HS-5 (cell line): ENCODE measurements at regions not wholly inside any gene's neighbourhood (a gene's known extent, or its start where the extent isn't known, plus 50 kb on each side); places are given as distances from the start of the nearest gene placed in this dataset.
"Not testable (repeated sequence)": the region's sequence is repeated elsewhere in the genome, so short reads cannot be mapped to it uniquely, and the experiment has no call there.

Source experiments
- DNase-seq: peaks from one replicate; pipeline ENCODE4 v3.0.0-alpha.2; 2012; ENCODE audit warnings: low read depth

DNA sequence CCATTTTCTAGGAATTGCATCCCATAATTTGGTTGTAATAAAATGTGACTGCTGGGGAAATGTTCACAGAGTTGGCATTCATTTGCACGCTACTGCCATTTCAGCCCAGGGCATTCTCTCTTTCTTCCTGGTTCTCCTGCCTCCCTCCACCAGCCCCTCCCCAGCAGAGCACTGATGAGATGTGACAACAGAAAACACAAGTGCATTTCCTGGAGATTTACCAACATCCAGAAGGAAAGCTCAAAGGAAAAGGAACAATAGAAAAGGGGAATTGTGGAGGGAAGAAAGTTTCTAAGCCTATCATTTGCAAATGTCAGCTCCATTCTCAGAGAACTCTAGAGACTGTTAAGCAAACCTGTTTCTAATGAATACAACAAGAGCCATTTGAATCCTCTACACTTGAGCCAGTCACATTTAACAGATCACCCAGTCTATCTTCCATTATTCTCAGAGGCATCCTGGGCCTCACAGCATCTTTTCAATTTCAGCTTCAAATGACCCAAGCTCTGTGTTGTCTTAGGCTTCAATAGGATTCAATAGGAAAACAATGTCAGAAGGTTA, 395.6 kb upstream of the PBX1 start:
- no peak for DNase-seq

GRCh38 chr1:164165466-164165865, 393.5 kb upstream of the PBX1 start:
- DNase-seq: no peak

- DNase-seq: not testable (repeated sequence)
Measured at GRCh38 chr1:164166454-164166853, 392.5 kb upstream of the PBX1 start.

DNA sequence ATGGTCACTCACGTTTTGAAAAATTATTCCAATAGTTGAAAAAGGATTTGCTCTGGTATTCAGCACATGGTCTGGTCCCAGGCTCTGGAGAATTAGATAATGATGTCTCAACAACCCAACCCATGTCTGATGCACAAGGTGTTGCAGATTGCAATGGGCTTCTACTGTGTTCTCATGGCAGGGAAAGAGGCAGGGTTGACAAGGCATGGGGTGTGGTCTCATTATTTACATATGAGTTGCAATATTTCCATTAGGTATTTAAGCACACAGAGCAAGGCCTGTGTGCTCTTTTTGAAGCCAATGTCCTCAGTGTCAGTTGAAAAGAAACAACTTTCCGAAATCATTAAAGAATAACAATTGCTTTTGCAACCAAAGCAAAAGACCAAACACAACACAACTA, 381.9 kb upstream of the PBX1 start:
- DNase-seq: no peak

DNA sequence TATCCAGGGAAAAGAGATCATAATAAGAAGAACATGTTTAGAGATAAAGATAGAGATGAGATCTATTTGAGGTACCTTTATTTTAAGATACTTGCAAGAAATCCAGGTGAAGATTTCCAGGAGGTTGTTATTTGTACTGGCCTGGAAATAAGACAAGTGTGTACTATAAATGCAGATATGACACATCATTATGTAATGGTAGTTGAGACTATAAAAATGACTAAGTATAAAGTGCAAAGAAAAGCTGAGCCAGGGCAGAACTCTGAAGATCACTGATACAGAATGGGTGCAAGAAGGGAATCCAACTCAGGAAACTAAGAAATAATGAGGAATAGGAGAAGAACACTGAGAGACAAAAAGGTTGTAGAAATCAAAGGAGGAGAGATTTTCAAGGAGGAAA, 378.2 kb upstream of the PBX1 start:
- DNase-seq: no peak

DNA sequence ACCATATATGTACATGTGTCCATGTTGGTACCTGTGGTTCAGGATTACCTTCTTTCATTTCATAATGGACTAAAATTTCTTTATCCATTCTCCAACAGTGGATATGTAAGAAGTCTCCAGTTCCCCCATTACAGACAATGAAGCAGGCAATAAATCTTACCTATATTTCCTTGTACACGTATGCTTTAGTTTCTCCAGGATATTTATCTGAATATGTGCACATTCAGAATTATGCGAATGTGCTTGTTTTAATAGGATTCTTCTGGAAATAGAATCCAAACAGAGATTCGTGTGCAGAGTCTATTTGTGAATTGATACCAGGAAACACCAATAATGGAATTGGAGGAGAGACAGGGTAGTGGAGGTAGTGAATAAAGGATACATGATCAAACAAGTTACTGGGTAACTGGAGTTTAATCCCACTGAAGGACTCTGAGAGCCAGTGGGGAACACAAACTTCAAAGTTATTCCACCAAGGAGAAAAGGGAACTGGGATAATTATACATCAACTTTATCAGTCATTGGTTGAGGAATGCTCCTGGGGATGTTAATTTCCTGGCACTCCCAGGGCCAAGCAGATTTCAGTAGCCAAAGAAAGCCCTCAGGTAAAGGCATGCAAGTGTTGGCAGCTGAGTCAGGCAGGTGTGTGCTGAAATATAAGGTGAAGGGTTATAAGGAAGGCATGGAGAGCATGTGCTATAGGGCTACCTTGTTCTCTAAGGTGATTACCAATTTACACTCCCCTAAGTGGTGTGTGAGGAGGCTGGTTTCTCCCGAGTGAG, 374.9 kb upstream of the PBX1 start:
- no peak for DNase-seq

DNA sequence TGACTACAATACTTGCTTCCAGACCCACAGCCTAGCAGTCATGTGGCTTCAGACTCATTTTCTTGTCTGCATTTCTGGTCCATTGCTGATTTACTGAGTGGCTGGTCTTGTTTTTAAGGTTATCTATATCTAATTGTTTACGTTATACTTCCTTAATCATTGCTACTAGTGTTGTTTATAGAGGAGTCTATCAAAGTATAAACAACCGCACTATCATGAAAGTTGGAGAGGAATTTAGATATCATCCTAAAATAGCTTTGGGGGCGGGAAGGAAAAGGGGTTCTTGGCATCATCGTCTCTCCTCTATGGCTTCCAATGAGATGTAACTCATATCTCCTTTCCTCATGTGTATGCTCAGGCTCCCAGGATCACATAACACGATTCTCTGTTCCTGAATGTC, 372.1 kb upstream of the PBX1 start:
- DNase-seq: no peak

GRCh38 chr1:164188497-164188896, 370.5 kb upstream of the PBX1 start:
- no peak for DNase-seq

- no peak for DNase-seq
Measured at GRCh38 chr1:164191191-164191590, 367.8 kb upstream of the PBX1 start.

- no peak for DNase-seq
Measured at GRCh38 chr1:164210211-164210739, 348.7 kb upstream of the PBX1 start.

GRCh38 chr1:164223378-164223777, 335.6 kb upstream of the PBX1 start:
- DNase-seq: no peak

DNA sequence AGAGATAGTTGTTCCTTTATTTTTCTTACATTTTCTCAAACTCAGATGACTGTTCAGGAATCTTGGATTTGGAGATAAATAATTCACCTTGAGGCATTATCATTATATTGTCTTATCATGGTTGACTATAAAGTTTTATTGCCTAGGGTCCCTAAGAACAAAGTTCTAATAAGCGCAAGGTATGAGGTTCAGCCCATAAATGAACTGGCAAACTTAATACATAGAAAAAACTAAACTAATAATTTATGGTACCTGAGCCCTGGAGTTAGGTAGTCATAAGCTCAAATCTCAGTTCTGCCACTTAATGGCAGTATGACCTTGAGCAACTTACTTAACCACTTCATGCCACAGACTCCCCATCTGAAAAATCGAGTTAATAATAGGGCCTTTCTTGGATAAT, 334.0 kb upstream of the PBX1 start:
- DNase-seq: no peak

- no peak for DNase-seq
Measured at GRCh38 chr1:164226977-164227376, 332.0 kb upstream of the PBX1 start.

DNA sequence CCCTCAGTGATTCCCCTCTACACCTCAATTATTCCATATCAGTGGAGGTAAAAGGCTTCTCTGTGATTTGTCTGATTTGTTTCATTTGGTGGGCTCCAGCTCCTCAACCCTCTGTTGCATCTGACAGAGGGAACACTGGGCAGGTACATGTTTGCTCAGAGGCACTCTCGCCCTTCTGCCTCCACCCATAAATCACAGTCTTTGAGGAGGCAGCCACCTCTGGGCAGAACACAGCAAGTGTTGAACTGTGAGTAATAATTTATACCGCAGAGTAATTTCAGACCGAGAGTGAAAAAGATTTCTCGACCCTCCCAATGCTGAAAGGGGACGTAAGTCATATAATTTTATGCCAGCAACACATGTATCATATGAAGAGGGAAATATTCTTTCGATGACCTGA, 330.1 kb upstream of the PBX1 start:
- no peak for DNase-seq

- no peak for DNase-seq
Measured at GRCh38 chr1:164233149-164233548, 325.8 kb upstream of the PBX1 start.

- DNase-seq: no peak
Measured at GRCh38 chr1:164240081-164240480, 318.9 kb upstream of the PBX1 start.

DNA sequence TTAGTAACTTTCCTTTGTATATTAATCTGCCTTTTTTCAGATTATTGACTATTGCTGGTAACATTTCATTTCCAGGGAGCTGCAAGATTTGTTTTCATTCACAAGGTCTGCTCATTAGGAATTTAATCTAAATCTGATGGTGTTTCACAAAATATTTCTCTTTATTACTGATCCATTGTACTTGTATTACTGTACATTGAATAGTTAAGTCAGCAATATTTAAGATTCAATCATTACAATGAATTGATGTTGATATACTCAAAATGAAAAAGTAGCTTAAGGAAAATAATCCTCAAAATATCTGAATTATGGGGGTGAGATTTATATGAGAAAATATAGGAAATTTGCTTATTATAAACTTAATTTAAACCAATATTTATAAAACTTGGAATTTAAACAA, 308.6 kb upstream of the PBX1 start:
- DNase-seq: no peak

GRCh38 chr1:164256456-164256855, 302.5 kb upstream of the PBX1 start:
- no peak for DNase-seq

DNA sequence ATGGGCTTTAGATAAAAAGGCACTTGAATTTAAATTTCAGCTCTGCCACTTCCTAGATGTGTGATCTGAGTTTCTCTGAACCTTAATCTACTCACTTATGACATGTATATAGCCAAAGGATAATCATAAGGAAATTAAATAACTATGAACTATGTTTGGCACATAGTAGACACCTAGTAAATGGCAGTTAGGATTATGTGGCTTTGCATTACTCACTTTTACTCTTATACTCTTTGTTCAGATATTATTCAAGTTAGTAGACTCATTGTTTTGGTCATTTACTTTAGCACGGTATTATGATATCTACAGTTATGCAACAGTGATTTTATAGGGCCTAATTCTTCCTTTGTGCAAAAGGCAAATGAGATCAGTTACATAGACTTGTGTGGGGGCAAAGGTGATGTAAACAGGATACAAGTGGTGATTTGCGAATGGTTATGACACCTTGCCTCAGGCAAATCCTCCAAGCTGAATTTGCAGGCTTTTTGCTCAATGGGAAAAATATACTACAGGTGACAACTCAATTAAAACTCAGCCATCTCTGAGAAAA, 297.2 kb upstream of the PBX1 start:
- DNase-seq: no peak

DNA sequence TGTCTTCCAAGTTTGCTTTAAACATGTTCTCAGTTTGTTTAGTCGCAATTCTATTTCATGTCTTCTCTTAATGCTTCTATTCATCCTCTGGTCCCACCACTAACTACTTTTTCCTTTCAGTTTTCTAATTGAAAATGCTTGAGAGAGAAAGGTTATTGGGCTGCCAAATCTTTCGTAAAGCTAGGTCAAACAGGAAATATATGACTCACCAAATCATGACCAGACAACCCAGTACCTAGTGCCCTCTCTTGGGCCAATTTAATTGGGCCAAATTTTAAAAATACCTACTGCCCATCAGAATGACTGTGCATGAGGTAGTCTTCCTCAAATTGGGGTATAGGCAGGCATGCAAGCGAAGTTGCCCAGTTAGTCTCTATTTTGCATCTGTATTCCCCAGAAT, 295.4 kb upstream of the PBX1 start:
- no peak for DNase-seq

GRCh38 chr1:164265232-164265631, 293.8 kb upstream of the PBX1 start:
- DNase-seq: no peak

GRCh38 chr1:164272156-164272555, 286.8 kb upstream of the PBX1 start:
- no peak for DNase-seq

GRCh38 chr1:164296172-164296571, 262.8 kb upstream of the PBX1 start:
- no peak for DNase-seq

- DNase-seq: no peak
Measured at GRCh38 chr1:164308101-164308500, 250.9 kb upstream of the PBX1 start.
